Aorta (tissue), 5 donors: ENCODE measurements at regions not wholly inside any gene's neighbourhood (a gene's known extent, or its start where the extent isn't known, plus 50 kb on each side); places are given as distances from the start of the nearest gene placed in this dataset.

Experiments
- ATAC-seq: fragments of 200-7000 bp; cut with Tn5 transposase; one replicate; pipeline ENCODE4 v1.9.1; 2022; ENCODE audit warnings: moderate library complexity; ENCODE audit not compliant: low FRiP score
- DNase-seq, 2 donors: peaks; one replicate each; pipeline ENCODE4 v3.0.0-alpha.2; 2020
- H3K27ac ChIP-seq, 2 donors: one replicate each; pipeline ENCODE4 v1.5.1; 2013; ENCODE audit warnings: low read length in 2 of 2, mild to moderate bottlenecking in 2 of 2, moderate library complexity in 2 of 2, control low read depth in 1 of 2, inconsistent platforms in 1 of 2, low read depth in 1 of 2
- H3K27me3 ChIP-seq, 2 donors: one replicate each; pipeline ENCODE4 v1.6.1; 2013; ENCODE audit warnings: control low read depth in 1 of 2, low read length in 1 of 2, mild to moderate bottlenecking in 1 of 2, moderate library complexity in 1 of 2; ENCODE audit not compliant: insufficient read depth in 2 of 2, control insufficient read depth in 1 of 2
- H3K36me3 ChIP-seq, 2 donors: one replicate each; pipeline ENCODE4 v1.6.1; 2013; ENCODE audit warnings: control low read depth in 1 of 2, low read length in 1 of 2, mild to moderate bottlenecking in 1 of 2; ENCODE audit not compliant: insufficient read depth in 2 of 2, control insufficient read depth in 1 of 2
- H3K4me1 ChIP-seq, 2 donors: one replicate each; pipeline ENCODE4 v1.6.1; 2013; ENCODE audit warnings: low read length in 2 of 2, control low read depth in 1 of 2, mild to moderate bottlenecking in 1 of 2, moderate library complexity in 1 of 2; ENCODE audit not compliant: insufficient read depth in 2 of 2, control insufficient read depth in 1 of 2
- H3K4me3 ChIP-seq, 2 donors: one replicate each; pipeline ENCODE4 v1.5.1; 2013; ENCODE audit warnings: low read length in 2 of 2, control low read depth in 1 of 2, mild to moderate bottlenecking in 1 of 2
- H3K9me3 ChIP-seq: one replicate; pipeline ENCODE4 v1.6.1; 2013; ENCODE audit warnings: mild to moderate bottlenecking, low read length; ENCODE audit not compliant: control insufficient read depth
- WGBS, 2 donors: extraction: QIAGEN DNeasy Blood & Tissue Kit; methylation state at CpG; one replicate each; pipeline ENCODE4 v1.1.7; 2013; 5-methylcytosine and 5-hydroxymethylcytosine counted together
- intact Hi-C, 2 donors: fragments of 100-400 bp; cut with DNase I; formaldehyde crosslinking; loops; one replicate each; pipeline versions ENCODE4 v1.14.2 to v1.15.0; 2022
- donor health status: healthy with polysubstance abuse.
- donor health status: Bipolar disorder and iron deficiency.
- donor health status: DM: no; HTN: no; CAD: no.
- donor health status: DM: no; HTN: no; CAD: no.
- donor health status: DM: yes; HTN: yes; CAD: no.

- Histone ChIP-seq H3K4me3 (no peak overlapping the region), H3K9me3 (no peaks in the 10 kb centered on the region), H3K36me3 (no peaks in the 10 kb centered on the region), H3K27me3 (peaks cover 0 to 1% of the 10 kb centered on the region in 2 donors), H3K27ac (no peak overlapping the region), H3K4me1 (no peaks in the 10 kb centered on the region)
- DNase-seq: no peak
- WGBS, 2 donors: 88 to 90% methylated on average over 3 of the region's 3 CpGs
- intact Hi-C loops: no loop called here
- ATAC-seq: no peak
These were observed 64.0 kb downstream of the BMP2 start for GRCh38 chr20:6831461-6831860.

GRCh38 chr20:6832811-6833210 lies 65.3 kb downstream of the BMP2 start:
- H3K9me3 ChIP-seq: no peaks in the 10 kb centered on the region
- H3K27ac ChIP-seq: no peak overlapping the region
- intact Hi-C loops: no loop called here
- DNase-seq (no peak), ATAC-seq (no peak)
- 94 to 95% methylated on average over 10 of the region's 10 CpGs for WGBS, 2 donors
- no peaks in the 10 kb centered on the region for H3K36me3 ChIP-seq
- no peaks in the 10 kb centered on the region for H3K4me1 ChIP-seq
- H3K4me3 ChIP-seq: no peak overlapping the region
- no peaks in the 10 kb centered on the region for H3K27me3 ChIP-seq

GRCh38 chr20:6835609-6836008 lies 68.1 kb downstream of the BMP2 start:
- ATAC-seq (no peak), DNase-seq (no peak)
- H3K36me3 ChIP-seq: no peaks in the 10 kb centered on the region
- intact Hi-C loops: no loop called here
- no peak overlapping the region for H3K27ac ChIP-seq
- WGBS, 2 donors: 63 to 72% methylated on average over 3 of the region's 3 CpGs
- H3K4me3 ChIP-seq: no peak overlapping the region
- H3K9me3 ChIP-seq: no peaks in the 10 kb centered on the region
- no peaks in the 10 kb centered on the region for H3K4me1 ChIP-seq
- no peaks in the 10 kb centered on the region for H3K27me3 ChIP-seq

- Histone ChIP-seq H3K27me3 (no peaks in the 10 kb centered on the region), H3K36me3 (no peaks in the 10 kb centered on the region), H3K4me1 (no peaks in the 10 kb centered on the region), H3K4me3 (no peak overlapping the region), H3K27ac (no peak overlapping the region), H3K9me3 (no peaks in the 10 kb centered on the region)
- ATAC-seq: no peak
- intact Hi-C loops: no loop called here
- DNase-seq: no peak
- 85 to 86% methylated on average over 7 of the region's 7 CpGs for WGBS, 2 donors
These were observed 69.4 kb downstream of the BMP2 start for GRCh38 chr20:6836821-6837374.

- DNase-seq (no peak), ATAC-seq (no peak)
- Histone ChIP-seq H3K27ac (no peak overlapping the region), H3K36me3 (no peaks in the 10 kb centered on the region), H3K4me3 (no peak overlapping the region), H3K27me3 (no peaks in the 10 kb centered on the region), H3K4me1 (no peaks in the 10 kb centered on the region), H3K9me3 (no peaks in the 10 kb centered on the region)
- 54 to 80% methylated on average over 2 of the region's 2 CpGs for WGBS, 2 donors
- intact Hi-C loops: no loop called here
These were observed 70.2 kb downstream of the BMP2 start for GRCh38 chr20:6837730-6838129.

GRCh38 chr20:6838181-6838826 lies 70.8 kb downstream of the BMP2 start:
- Histone ChIP-seq H3K4me1 (no peaks in the 10 kb centered on the region), H3K9me3 (no peaks in the 10 kb centered on the region), H3K36me3 (no peaks in the 10 kb centered on the region), H3K27me3 (no peaks in the 10 kb centered on the region), H3K27ac (no peak overlapping the region), H3K4me3 (no peak overlapping the region)
- WGBS, 2 donors: 63 to 68% methylated on average over 11 of the region's 11 CpGs
- ATAC-seq (no peak), DNase-seq (no peak)
- intact Hi-C loops: no loop called here

- Histone ChIP-seq H3K4me3 (no peak overlapping the region), H3K9me3 (no peaks in the 10 kb centered on the region), H3K27me3 (no peaks in the 10 kb centered on the region), H3K4me1 (no peaks in the 10 kb centered on the region), H3K36me3 (no peaks in the 10 kb centered on the region), H3K27ac (no peak overlapping the region)
- WGBS, 2 donors: 76 to 86% methylated on average over 2 of the region's 2 CpGs
- DNase-seq: no peak
- intact Hi-C loops: no loop called here
- no peak for ATAC-seq
These were observed 73.6 kb downstream of the BMP2 start for GRCh38 chr20:6841128-6841527.

GRCh38 chr20:6845141-6845540 lies 77.7 kb downstream of the BMP2 start:
- Histone ChIP-seq H3K9me3 (no peaks in the 10 kb centered on the region), H3K27ac (no peak overlapping the region), H3K27me3 (peaks cover 0 to 2% of the 10 kb centered on the region in 2 donors), H3K4me3 (no peak overlapping the region), H3K4me1 (no peaks in the 10 kb centered on the region), H3K36me3 (no peaks in the 10 kb centered on the region)
- intact Hi-C loops: no loop called here
- ATAC-seq: no peak
- DNase-seq: no peak

GRCh38 chr20:6848041-6848440 lies 80.6 kb downstream of the BMP2 start:
- Histone ChIP-seq H3K4me1 (no peaks in the 10 kb centered on the region), H3K27ac (no peak overlapping the region), H3K27me3 (peaks cover 0 to 2% of the 10 kb centered on the region in 2 donors), H3K4me3 (no peak overlapping the region), H3K9me3 (no peaks in the 10 kb centered on the region), H3K36me3 (no peaks in the 10 kb centered on the region)
- no peak for DNase-seq
- WGBS, 2 donors: 72 to 78% methylated on average over 3 of the region's 3 CpGs
- intact Hi-C loops: no loop called here
- ATAC-seq: no peak
